GM12865 (cell line): ENCODE measurements at regions not wholly inside any gene's neighbourhood (a gene's known extent, or its start where the extent isn't known, plus 50 kb on each side); places are given as distances from the start of the nearest gene placed in this dataset.

Source experiments
- DNase-seq: peaks from one replicate; pipeline ENCODE4 v3.0.0; 2010; ENCODE audit warnings: low read depth
- H3K4me3 ChIP-seq: 2 replicates; pipeline ENCODE4 v1.5.1; 2011; ENCODE audit warnings: mild to moderate bottlenecking, low read depth, low read length, control low read depth
- CTCF ChIP-seq: IDR thresholded peaks from 2 replicates; pipeline ENCODE4 v1.5.1; 2011; ENCODE audit warnings: low read length, control low read depth, low read depth, inconsistent platforms; ENCODE audit not compliant: insufficient read depth; ENCODE audit errors: missing control alignments

GRCh38 chr20:50266293-50267040 lies 75.8 kb downstream of the CEBPB start:
- TF ChIP-seq CTCF = no peak
- no peak overlapping the region for H3K4me3 ChIP-seq
- DNase-seq = no peak

GRCh38 chr20:50267041-50267865 lies 76.6 kb downstream of the CEBPB start:
- H3K4me3 ChIP-seq = no peak overlapping the region
- no peak for TF ChIP-seq CTCF
- DNase-seq = no peak

GRCh38 chr20:50267866-50268219 lies 77.2 kb downstream of the CEBPB start:
- TF ChIP-seq CTCF = no peak
- DNase-seq = no peak
- no peak overlapping the region for H3K4me3 ChIP-seq

GRCh38 chr20:50269091-50270033 lies 78.7 kb downstream of the CEBPB start:
- TF ChIP-seq CTCF = no peak
- H3K4me3 ChIP-seq = no peak overlapping the region
- no peak for DNase-seq

- no peak for DNase-seq
- no peak for TF ChIP-seq CTCF
- H3K4me3 ChIP-seq = no peak overlapping the region
Measured at GRCh38 chr20:50270034-50270395, 79.4 kb downstream of the CEBPB start.

- H3K4me3 ChIP-seq = no peak overlapping the region
- TF ChIP-seq CTCF = no peak
- DNase-seq = no peak
Measured at GRCh38 chr20:50270569-50270968, 79.9 kb downstream of the CEBPB start.
